C4-2B (cell line): ENCODE measurements at regions not wholly inside any gene's neighbourhood (a gene's known extent, or its start where the extent isn't known, plus 50 kb on each side); places are given as distances from the start of the nearest gene placed in this dataset.

ENCODE experiments used
- H3K27ac ChIP-seq: fragments of 450-650 bp; 2 replicates; pipeline ENCODE4 v1.5.1; 2017
- ZFX ChIP-seq: fragments of 450-650 bp; IDR thresholded peaks from 2 replicates; pipeline ENCODE4 v1.6.1; 2017
- TF ChIP-seq, protein P1 (sequence below): fragments of 450-650 bp; conservative IDR thresholded peaks from 2 replicates; pipeline ENCODE4 v1.5.1; 2017; ENCODE audit warnings: mild to moderate bottlenecking

DNA sequence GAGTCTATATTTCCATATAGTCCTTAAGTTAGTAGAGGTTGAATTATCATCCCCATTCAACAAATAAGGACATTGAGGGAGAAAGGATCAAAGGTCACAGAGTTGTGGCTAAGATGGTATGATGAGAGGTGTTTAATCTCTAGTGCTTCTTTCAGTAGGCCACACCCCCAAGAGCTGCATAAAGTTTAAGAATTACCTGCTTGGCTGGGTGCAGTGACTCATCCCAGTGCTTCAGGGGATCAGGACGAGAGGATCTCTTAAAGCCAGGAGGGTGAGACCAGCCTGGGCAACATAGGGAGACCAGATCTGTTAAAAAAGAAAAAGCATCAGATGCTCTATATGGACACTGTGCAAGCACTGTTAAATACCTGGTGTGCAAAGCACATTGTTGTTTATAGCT, 560.0 kb upstream of the KLHL1 start:
- no peak overlapping the region for H3K27ac ChIP-seq
- TF ChIP-seq, protein P1, sequence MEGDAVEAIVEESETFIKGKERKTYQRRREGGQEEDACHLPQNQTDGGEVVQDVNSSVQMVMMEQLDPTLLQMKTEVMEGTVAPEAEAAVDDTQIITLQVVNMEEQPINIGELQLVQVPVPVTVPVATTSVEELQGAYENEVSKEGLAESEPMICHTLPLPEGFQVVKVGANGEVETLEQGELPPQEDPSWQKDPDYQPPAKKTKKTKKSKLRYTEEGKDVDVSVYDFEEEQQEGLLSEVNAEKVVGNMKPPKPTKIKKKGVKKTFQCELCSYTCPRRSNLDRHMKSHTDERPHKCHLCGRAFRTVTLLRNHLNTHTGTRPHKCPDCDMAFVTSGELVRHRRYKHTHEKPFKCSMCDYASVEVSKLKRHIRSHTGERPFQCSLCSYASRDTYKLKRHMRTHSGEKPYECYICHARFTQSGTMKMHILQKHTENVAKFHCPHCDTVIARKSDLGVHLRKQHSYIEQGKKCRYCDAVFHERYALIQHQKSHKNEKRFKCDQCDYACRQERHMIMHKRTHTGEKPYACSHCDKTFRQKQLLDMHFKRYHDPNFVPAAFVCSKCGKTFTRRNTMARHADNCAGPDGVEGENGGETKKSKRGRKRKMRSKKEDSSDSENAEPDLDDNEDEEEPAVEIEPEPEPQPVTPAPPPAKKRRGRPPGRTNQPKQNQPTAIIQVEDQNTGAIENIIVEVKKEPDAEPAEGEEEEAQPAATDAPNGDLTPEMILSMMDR: no peak
- no peak for TF ChIP-seq ZFX

DNA sequence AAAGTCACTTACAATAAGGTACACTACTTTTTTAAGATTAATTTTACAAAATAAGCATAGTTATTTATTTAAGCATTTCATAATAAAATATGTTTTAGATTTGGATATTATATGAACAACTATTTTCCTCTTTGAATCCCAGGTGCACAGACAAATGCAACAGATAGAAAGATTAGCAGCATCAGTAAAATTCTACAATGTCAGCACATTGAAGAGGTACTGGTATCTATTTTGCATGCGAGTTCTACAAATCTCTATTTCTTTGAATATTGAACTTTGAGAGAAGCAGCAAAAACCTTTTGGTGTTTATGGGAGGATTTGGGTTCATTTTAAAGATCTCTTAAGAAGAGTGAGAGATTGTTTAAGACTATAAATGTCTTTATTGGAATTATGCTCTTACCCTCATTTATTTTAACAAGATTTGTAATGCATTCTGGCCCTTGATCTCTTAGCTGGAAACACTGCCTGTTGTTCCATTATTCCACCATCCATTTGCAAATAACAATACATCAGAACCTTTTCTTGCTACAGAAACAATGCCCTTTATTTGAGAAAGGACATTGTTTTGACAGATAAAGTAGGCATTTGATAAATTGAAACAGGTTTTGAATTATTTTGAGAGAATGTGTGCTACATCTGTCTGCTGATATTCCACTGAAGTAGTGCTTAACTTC, 558.8 kb upstream of the KLHL1 start:
- no peak for TF ChIP-seq ZFX
- TF ChIP-seq, protein P1: no peak
- H3K27ac ChIP-seq: no peak overlapping the region

DNA sequence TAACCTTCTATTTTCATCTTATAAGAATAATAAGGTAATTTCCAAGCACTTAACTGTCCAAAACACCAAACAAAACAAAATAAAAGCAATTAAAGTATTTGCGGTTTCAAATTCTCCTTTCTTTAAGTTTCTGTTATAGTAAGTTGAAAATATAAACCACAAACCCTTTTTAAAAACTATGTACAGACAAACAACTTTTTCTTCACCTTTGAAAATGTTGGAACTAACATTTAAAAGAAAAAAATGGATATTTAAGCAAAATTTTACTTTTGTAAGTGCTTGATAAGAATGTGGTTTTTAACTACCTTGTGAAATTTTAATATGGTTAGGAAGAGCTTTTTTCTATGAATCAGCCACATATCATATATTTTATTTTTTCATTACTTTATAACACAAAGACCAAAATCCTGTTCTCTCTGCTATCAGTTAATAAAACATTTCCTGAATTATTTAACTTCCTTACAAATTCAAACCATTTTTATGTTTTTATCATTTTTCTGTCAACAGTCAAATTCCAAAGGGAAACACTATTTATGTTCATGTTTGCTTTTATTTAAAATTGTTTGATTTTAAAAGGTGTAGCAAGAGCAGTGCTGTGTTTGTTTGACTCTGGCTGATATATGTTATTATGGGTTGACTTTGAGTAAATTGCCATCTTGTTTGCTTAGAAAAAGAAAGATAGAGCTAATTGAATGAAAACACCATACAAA, 554.1 kb upstream of the KLHL1 start:
- TF ChIP-seq ZFX: no peak
- TF ChIP-seq, protein P1: no peak

DNA sequence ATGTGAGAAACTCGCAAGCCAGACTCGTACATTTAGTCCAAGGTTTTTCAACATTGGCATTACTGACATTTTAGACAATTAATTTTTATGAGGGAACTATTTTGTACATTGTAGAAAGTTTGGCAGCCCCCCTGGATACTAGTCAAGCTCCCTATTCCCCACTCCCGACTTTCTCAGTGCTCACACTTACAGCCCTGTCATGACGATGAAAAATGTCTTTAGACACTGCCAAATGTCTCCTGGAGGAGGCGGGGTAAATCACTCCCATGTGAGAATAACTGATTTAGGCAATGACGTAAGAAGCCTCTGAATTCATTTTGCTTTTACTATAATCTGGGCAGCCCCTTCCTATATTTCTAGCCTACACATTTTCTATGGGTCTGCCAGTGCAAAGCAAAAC, 535.8 kb upstream of the KLHL1 start:
- TF ChIP-seq ZFX: no peak

More for the DNA sequence above, 554.1 kb upstream of the KLHL1 start:
- H3K27ac ChIP-seq: no peak overlapping the region

DNA sequence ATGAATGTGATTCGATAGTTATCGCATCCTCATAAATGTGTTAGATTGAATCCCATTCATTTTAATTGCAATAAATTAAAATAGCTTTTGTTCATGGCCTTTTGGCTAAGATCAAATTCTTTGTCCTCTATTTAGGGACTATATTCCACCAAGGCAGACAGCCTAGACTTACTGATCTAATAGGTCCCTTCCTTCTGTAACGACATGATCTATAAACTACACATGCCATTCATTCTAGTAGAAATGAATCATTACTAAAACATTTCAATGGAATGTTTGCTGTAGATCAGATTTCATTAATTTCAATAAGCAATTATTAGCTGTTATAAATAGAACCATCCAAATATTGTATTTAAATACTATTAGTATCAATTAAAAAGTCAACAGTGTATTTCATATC, 526.6 kb upstream of the KLHL1 start:
- no peak overlapping the region for H3K27ac ChIP-seq
- no peak for TF ChIP-seq ZFX
- TF ChIP-seq, protein P1: no peak

More for the DNA sequence above, 535.8 kb upstream of the KLHL1 start:
- H3K27ac ChIP-seq: no peak overlapping the region

DNA sequence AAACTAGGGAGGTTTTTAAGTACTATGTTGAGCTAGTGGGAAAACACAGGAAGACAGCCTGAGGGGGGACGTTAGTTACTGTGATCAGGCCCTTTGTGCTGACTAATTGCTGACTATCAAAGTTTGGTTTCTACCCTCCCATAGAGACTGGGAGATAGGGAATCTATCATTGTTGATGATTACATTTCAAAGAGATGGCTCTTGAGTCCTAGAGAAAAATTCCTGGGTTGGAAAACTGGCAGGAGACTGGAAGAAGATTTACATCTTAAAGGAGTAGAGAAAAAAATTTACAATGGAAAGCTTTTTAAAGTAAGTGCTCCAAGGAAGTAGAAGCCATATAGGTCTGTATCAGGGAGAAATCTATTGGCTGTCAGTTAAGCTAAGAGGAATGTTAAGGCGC, 522.0 kb upstream of the KLHL1 start:
- TF ChIP-seq, protein P1: no peak
- TF ChIP-seq ZFX: no peak
- H3K27ac ChIP-seq: no peak overlapping the region

DNA sequence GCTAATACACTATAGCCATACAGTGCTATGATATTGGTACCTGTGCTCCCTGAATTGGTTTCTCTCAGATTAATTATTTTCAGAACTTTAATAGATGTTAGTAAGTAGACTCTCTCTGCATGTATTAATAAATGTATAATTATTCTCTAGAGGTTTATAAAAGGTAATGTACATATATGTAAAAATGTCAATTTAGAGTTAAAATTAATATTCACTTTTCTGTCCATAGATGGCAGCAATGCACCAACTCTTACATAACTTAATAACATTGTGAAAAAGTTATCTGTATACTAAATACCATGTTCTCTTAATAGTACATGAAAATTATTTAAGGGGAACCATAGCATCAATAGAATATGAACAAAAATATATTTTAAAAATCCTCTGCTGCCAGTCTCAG, 515.0 kb upstream of the KLHL1 start:
- H3K27ac ChIP-seq: no peak overlapping the region
- TF ChIP-seq ZFX: no peak
- TF ChIP-seq, protein P1: peak; percentile 34
